ENCODE measurements at regions not wholly inside any gene's neighbourhood (a gene's known extent, or its start where the extent isn't known, plus 50 kb on each side); places are given as distances from the start of the nearest gene placed in this dataset.

- Histone ChIP-seq H3K4me2 (ENCODE audit: low read length) (no peak overlapping the region), H4K20me1 (ENCODE audit: insufficient read depth) (no peaks in the 10 kb centered on the region), H2AFZ (ENCODE audit: low read depth, low read length, poor library complexity, severe bottlenecking) (no peak overlapping the region), H3K79me2 (ENCODE audit: insufficient read depth, low read length) (no peaks in the 10 kb centered on the region), H3K36me3 (ENCODE audit: control insufficient read depth in 1 of 2, insufficient read depth in 2 of 2, low read length in 2 of 2) (no peaks in the 10 kb centered on the region), H3K27me3 (ENCODE audit: insufficient read depth, low read length) (no peaks in the 10 kb centered on the region), H3K9ac (ENCODE audit: low read length) (no peak overlapping the region), H3K9me2 (ENCODE audit: insufficient read depth) (no peaks in the 10 kb centered on the region), H3K9me3 (ENCODE audit: control insufficient read depth in 1 of 2, insufficient read depth in 1 of 2, low read depth in 1 of 2, low read length in 2 of 2) (peaks cover 8 to 16% of the 10 kb centered on the region in 2 experiments; a peak in 3 of 4 replicates), H3K27ac (ENCODE audit: low read depth, low read length) (no peak overlapping the region), H3K4me1 (ENCODE audit: control insufficient read depth in 1 of 2, insufficient read depth in 2 of 2, low read length in 2 of 2) (no peaks in the 10 kb centered on the region), H3K4me3 (replicated peaks in 1 of 2; ENCODE audit: low read depth in 1 of 2, low read length in 2 of 2) (no peak overlapping the region)
- intact Hi-C loops (cut with micrococcal nuclease): no loop called here
- TF ChIP-seq POLR2AphosphoS5 (IDR thresholded peaks at IDR 0.05; ENCODE audit: low read depth, low read length): no peak
- TF ChIP-seq YY1 (IDR thresholded peaks at IDR 0.05; ENCODE audit: extremely low read depth, insufficient replicate concordance, low read depth, low read length): no peak
- TF ChIP-seq TCF7L2 (IDR thresholded peaks at IDR 0.05; ENCODE audit: borderline replicate concordance, extremely low read depth, insufficient read depth, insufficient read length): no peak
- no peak for TF ChIP-seq EZH2 (IDR thresholded peaks at IDR 0.05)
- TF ChIP-seq SP1 (IDR thresholded peaks at IDR 0.05; ENCODE audit: low read depth): no peak
- TF ChIP-seq ZFX (IDR thresholded peaks at IDR 0.05): no peak
- TF ChIP-seq, protein P1, sequence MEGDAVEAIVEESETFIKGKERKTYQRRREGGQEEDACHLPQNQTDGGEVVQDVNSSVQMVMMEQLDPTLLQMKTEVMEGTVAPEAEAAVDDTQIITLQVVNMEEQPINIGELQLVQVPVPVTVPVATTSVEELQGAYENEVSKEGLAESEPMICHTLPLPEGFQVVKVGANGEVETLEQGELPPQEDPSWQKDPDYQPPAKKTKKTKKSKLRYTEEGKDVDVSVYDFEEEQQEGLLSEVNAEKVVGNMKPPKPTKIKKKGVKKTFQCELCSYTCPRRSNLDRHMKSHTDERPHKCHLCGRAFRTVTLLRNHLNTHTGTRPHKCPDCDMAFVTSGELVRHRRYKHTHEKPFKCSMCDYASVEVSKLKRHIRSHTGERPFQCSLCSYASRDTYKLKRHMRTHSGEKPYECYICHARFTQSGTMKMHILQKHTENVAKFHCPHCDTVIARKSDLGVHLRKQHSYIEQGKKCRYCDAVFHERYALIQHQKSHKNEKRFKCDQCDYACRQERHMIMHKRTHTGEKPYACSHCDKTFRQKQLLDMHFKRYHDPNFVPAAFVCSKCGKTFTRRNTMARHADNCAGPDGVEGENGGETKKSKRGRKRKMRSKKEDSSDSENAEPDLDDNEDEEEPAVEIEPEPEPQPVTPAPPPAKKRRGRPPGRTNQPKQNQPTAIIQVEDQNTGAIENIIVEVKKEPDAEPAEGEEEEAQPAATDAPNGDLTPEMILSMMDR (IDR thresholded peaks at IDR 0.05 in 2 of 3, conservative IDR thresholded peaks at IDR 0.05 in 1 of 3; ENCODE audit: borderline replicate concordance in 1 of 3, insufficient read depth in 1 of 3, low read depth in 2 of 3, low read length in 2 of 3): no peak
- no peak for TF ChIP-seq JUND (IDR thresholded peaks at IDR 0.05)
- no peak for TF ChIP-seq ELF1 (IDR thresholded peaks at IDR 0.05; ENCODE audit: borderline replicate concordance, low read depth)
- no peak for TF ChIP-seq SRF (IDR thresholded peaks at IDR 0.05; ENCODE audit: low read depth)
- TF ChIP-seq SIN3A (IDR thresholded peaks at IDR 0.05; ENCODE audit: low read depth): no peak
- no peak for TF ChIP-seq CEBPB (IDR thresholded peaks at IDR 0.05; ENCODE audit: low read depth)
- no peak for TF ChIP-seq REST (IDR thresholded peaks at IDR 0.05; ENCODE audit: low read depth)
- no peak for TF ChIP-seq ZBTB33 (IDR thresholded peaks at IDR 0.05; ENCODE audit: extremely low read depth, insufficient replicate concordance, low read length)
- POLR2A ChIA-PET: no interaction called here
- DNase-seq (ENCODE audit: low read depth, low spot score): no peak
- ATAC-seq: no peak
- CTCF ChIA-PET: no interaction called here
- RAD21 ChIA-PET (ENCODE audit: low non-redundant PET in 1 of 2, low total read pairs in 2 of 2, uncharacterized antibody in 2 of 2, unreplicated experiment in 2 of 2): no interaction called here
- no TSS peak for BruUV-seq (replicated peaks)
These were observed 625.1 kb upstream of the ANKRD30A start for GRCh38 chr10:36500266-36500665.
